ENCODE measurements at regions not wholly inside any gene's neighbourhood (a gene's known extent, or its start where the extent isn't known, plus 50 kb on each side); places are given as distances from the start of the nearest gene placed in this dataset.

DNA sequence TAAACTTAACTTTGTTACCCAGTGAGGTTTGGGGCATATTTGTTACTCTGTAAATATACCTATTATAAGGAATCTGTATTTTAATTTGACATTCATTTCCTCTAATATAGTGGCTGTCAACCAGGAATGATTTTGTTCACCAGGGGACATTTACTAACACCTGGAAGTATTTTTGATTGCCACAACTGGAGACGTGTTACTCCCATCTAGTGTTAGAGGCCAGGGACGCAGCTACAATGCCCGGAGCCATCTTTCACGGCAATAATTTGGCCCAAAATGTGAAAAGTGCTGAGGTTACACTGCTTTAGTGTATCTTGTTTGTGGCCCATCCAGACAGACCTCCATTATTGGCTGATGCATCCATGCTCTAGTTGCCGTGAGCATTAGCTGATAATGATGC lies 881.3 kb upstream of the ATXN7L3B start:
- TF ChIP-seq, protein P1, sequence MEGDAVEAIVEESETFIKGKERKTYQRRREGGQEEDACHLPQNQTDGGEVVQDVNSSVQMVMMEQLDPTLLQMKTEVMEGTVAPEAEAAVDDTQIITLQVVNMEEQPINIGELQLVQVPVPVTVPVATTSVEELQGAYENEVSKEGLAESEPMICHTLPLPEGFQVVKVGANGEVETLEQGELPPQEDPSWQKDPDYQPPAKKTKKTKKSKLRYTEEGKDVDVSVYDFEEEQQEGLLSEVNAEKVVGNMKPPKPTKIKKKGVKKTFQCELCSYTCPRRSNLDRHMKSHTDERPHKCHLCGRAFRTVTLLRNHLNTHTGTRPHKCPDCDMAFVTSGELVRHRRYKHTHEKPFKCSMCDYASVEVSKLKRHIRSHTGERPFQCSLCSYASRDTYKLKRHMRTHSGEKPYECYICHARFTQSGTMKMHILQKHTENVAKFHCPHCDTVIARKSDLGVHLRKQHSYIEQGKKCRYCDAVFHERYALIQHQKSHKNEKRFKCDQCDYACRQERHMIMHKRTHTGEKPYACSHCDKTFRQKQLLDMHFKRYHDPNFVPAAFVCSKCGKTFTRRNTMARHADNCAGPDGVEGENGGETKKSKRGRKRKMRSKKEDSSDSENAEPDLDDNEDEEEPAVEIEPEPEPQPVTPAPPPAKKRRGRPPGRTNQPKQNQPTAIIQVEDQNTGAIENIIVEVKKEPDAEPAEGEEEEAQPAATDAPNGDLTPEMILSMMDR (conservative IDR thresholded peaks at IDR 0.05; ENCODE audit: low read depth, low read length): no peak
- no peak for TF ChIP-seq EZH2 (IDR thresholded peaks at IDR 0.05; ENCODE audit: borderline replicate concordance, low read depth, low read length, poor library complexity, severe bottlenecking)

All from A673 (cell line).